ELR (cell line): ENCODE measurements at regions not wholly inside any gene's neighbourhood (a gene's known extent, or its start where the extent isn't known, plus 50 kb on each side); places are given as distances from the start of the nearest gene placed in this dataset.
"Not testable (repeated sequence)": the region's sequence is repeated elsewhere in the genome, so short reads cannot be mapped to it uniquely, and the experiment has no call there.

Experiments
- DNase-seq: peaks from one replicate; pipeline ENCODE4 v3.0.0-alpha.2; 2015; ENCODE audit warnings: low read depth

- no peak for DNase-seq
Observed at GRCh38 chr2:34547340-34547739, 948.2 kb upstream of the FAM98A start.

GRCh38 chr2:34545486-34546136 is 946.5 kb upstream of the FAM98A start:
- DNase-seq = no peak

DNA sequence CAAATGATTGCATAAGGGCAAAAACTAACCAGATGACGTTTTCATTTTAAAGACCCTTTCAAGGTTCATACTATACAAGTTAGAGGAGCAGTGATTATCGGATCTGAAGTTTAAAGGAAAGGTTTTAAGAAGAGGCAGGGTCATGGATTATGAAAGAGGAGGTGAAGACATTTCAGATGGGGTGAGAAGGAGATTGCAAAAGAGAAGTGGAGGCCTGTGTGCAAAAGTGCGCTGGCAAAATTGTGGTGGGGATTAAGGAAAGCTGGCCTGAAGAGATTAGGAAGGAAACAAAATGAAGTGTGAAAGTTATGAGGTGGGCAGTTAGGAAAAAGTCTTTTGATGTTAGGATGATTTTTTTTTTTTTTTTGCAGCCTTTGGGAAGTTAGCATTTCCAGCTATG is 935.7 kb upstream of the FAM98A start:
- no peak for DNase-seq

DNA sequence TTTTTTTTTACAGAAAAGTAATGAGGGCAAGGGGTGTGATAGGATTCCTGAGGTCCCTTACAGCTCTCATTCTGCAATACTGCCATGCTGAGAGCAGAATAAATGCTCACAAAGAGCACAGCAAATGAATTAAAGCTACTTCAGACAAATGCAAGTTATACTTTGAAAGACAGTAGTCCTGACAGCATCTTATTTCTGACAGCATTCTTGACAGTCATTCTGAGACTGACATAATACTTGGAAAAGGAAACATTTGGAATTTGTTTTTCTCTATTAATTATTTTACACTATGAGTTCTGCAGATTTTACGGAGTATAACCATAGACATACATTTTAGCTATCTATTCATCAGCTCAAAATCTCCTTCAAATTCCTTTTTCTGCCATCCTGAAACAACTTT is 935.2 kb upstream of the FAM98A start:
- no peak for DNase-seq

- no peak for DNase-seq
Observed at GRCh38 chr2:34533585-34534183, 934.6 kb upstream of the FAM98A start.

GRCh38 chr2:34529965-34530364 is 930.9 kb upstream of the FAM98A start:
- DNase-seq = no peak

GRCh38 chr2:34523958-34524514 is 924.9 kb upstream of the FAM98A start:
- no peak for DNase-seq

DNA sequence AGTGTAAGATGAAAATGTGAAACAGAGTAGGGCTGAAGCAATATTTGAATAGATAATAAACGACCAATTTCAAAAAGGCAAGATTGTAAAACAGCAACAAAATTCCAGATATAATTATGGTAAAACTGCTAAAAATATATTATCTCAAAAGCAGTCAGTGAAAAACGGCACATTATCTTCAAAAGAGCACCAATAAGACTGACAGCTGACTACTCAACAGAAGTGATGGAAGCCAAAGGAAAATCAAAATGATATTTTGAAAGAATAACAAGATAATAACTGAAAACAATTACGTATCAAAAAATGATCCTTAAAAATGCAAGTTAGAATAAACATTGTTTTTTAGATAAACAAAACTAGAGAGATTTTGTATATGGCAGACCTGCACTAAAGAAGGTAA is 920.6 kb upstream of the FAM98A start:
- DNase-seq = no peak

GRCh38 chr2:34498561-34498960 is 899.5 kb upstream of the FAM98A start:
- no peak for DNase-seq

- DNase-seq = not testable (repeated sequence)
Observed at GRCh38 chr2:34494192-34494591, 895.1 kb upstream of the FAM98A start.

DNA sequence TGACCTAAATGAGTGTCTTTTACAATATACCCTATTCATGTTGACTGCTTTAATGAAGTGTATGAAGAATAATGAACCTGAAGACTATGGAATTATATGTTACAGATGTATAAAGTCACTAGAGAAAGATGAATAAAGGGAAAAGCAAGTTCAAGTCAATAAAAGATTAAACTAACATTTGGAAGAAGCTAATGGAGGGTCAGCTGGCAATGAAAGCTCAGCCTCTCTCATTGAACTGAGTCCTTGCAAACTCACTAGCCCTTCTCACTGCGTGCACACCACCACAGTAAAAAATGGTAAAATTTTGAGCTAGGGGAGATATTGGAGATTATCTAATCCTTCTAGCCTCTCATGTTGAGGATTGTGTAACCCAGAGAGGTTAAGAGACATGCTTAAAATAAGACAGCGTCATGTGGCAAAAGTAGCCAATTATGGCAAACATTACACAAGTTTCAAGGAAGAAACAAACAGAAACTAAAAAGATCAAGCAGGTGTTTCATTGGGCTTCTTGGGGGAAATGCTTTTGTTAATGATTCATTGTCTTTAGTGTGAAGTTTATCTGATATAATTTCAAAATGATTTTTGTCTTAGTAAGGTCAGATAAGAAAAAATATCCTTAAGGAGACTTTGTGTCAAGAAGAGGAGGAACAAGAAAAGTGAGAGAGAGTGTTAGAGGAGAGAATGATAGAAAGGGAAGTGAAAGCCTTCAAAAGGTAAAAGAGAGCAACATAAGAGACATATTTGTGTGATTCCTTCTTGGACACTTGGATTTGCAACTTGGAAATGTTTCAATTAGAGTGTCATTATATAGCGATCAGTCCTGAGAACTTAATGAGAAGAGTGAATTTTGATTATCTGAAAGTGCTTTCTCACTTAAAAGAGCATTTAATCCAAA is 893.7 kb upstream of the FAM98A start:
- DNase-seq = no peak

GRCh38 chr2:34486965-34487364 is 887.9 kb upstream of the FAM98A start:
- DNase-seq = no peak

DNA sequence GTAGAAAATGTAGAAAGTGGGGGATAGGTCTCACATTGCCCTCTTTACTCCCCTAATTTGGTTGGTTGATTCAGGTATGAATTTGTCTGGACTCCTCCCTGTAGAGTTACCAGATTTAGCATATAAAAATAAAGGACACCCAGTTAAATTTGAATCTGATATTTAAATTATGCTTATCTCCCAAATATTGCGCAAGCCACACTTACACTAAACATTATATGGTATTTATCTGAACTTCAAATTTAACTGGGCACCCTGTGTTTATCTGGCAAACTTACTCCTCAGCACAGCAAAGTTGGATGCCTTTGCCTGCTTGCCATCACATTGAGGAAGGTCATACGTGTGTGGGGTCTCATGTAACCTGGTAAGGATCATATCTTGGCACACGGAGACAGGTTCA is 882.4 kb upstream of the FAM98A start:
- DNase-seq = no peak

DNA sequence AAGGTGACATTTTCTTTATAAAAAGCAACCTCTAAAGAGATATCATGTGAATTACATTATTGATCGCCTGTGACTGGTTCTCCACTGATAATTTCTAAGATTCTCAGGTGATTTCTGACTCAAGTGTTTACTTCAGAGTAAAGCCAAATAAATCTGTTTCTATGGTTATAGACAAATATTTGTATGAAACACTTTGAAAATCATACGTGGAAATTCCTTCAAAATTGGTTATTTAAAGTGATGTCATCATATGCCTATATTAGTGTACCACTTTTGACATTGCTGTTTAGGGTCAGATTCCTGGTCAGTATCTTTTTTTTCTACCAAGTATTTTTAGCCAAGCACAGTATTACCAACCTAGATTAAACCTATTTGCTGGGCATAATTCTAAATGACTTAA is 881.3 kb upstream of the FAM98A start:
- DNase-seq = no peak

DNA sequence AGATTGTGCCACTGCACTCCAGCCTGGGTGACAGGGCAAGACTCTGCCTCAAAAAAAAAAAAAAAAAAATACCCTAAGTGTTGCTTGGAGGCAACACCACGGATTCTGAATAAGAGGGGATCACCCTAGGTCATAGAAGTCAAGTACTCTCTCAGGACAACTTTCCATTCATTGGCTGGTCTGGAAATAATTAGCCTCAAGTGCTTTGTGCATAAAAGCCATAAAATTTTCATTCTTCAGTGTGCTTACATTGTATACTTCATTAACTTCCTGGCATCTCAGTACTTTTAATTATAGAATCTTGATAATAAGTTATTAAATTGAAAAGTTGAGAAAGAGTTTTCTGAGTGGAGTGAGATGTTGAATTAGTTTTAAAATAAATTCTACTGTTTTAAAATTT is 876.1 kb upstream of the FAM98A start:
- no peak for DNase-seq

- DNase-seq = no peak
Observed at GRCh38 chr2:34474646-34475045, 875.5 kb upstream of the FAM98A start.

GRCh38 chr2:34447097-34447496 is 848.0 kb upstream of the FAM98A start:
- no peak for DNase-seq

DNA sequence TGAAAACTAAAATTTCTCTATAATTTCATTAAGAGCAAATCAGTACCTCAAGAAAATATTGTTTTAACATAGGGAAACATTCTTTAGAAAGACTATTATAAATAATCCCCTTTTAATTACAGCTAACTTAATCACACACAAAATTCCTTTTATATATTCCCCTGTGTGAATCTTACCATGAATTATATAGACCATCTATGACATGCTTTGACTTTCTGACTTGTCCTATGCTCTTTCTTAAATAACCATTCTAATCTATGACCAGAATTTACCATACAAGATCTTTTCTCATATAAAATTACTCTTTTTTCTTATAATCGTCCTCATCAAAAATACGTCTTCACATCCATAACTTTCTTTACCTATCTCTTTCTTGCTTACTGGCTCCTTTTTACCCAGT is 824.2 kb upstream of the FAM98A start:
- no peak for DNase-seq

GRCh38 chr2:34419856-34420255 is 820.8 kb upstream of the FAM98A start:
- DNase-seq = no peak

DNA sequence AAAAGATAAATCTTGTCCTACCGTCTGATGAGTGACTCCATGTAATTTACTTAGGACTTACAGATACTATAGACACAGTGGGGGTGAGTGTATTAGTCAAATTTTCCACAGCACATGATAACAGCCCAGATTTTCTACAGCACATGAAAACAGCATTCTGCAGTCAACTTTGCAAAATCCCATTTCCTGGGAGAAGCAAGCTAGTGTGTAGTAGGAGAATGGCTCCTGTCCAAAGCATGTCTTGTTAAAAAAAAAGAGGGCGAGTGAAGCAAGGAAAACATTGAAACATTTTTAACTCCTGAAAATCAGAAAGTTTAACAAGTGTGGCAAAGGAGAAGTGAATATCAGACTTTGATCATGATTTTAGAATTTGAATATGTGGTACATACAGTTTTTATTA is 817.8 kb upstream of the FAM98A start:
- DNase-seq = no peak

GRCh38 chr2:34414856-34415255 is 815.8 kb upstream of the FAM98A start:
- no peak for DNase-seq

DNA sequence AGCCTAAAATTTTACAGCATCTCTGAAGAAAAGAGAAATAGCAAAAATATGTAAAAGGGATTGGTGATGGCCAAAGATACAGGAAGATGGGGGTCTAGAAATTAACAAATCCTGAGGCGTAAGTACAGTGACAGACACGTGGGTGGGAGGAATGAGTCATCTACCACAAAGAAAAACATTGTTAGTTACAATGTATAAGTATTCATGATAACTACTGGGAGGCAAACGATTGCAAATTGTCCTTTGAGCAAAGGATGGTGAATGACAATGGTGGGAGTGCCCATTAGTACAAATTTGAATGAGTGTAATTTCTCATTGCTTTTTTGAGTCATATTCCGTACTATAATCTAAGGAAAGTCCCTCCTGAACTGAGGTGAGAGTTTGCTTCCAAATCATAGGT is 809.0 kb upstream of the FAM98A start:
- no peak for DNase-seq

DNA sequence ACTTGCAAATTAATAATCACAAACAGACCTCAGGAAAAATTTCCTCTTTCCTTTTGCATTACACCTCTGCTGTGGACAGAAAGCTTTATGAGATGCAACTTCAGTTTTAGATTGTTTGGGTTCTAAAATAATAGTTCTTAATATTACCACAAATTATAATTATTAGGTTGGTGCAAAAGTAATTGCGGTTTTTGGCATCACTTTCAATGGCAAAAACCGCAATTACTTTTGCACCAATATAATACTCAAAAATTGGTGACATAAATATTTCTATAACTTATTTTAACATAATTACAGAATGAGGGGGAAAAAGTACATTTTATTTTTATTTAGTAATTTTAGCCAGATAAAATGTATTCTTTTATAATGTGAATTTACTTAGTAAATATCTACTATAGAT is 804.4 kb upstream of the FAM98A start:
- DNase-seq = no peak
